ENCODE measurements at regions not wholly inside any gene's neighbourhood (a gene's known extent, or its start where the extent isn't known, plus 50 kb on each side); places are given as distances from the start of the nearest gene placed in this dataset.

- Histone ChIP-seq H3K36me3 (ENCODE audit: control insufficient read depth, insufficient read depth, low read length) (no peaks in the 10 kb centered on the region), H3K4me3 (replicated peaks in 1 of 4; ENCODE audit: control extremely low read depth in 1 of 4, insufficient read depth in 1 of 4, low read depth in 3 of 4, low read length in 4 of 4) (no peak overlapping the region), H3K27me3 (ENCODE audit: control insufficient read depth, insufficient read depth, low read length) (no peaks in the 10 kb centered on the region), H3K9me3 (ENCODE audit: control insufficient read depth, insufficient read depth, low read depth, low read length) (no peaks in the 10 kb centered on the region), H4K20me1 (ENCODE audit: control insufficient read depth, extremely low read depth, insufficient read depth, low read length) (no peaks in the 10 kb centered on the region), H3K4me2 (ENCODE audit: extremely low read depth, insufficient read depth, low read length) (no peak overlapping the region), H3K4me1 (ENCODE audit: control insufficient read depth, extremely low read depth, insufficient read depth, low read length) (no peaks in the 10 kb centered on the region), H3K79me2 (ENCODE audit: control insufficient read depth, insufficient read depth, low read length) (no peaks in the 10 kb centered on the region), H3K27ac (ENCODE audit: insufficient read depth, low read length) (no peak overlapping the region), H3K9ac (ENCODE audit: insufficient read depth, low read length) (no peak overlapping the region), H2AFZ (ENCODE audit: low read length) (no peak overlapping the region)
- DNase-seq (ENCODE audit: low read depth in 2 of 2), result no peak
- TF ChIP-seq CTCF (conservative IDR thresholded peaks at IDR 0.05 in 1 of 2, IDR thresholded peaks at IDR 0.05 in 1 of 2; ENCODE audit: low read depth in 1 of 2, low read length in 2 of 2) (no peak), EZH2 (IDR thresholded peaks at IDR 0.05; ENCODE audit: low read length, missing control alignments) (no peak)
Measured at GRCh38 chr16:74020095-74020670, 276.4 kb upstream of the PSMD7 start.

- no peak for TF ChIP-seq CTCF (conservative IDR thresholded peaks at IDR 0.05 in 1 of 2, IDR thresholded peaks at IDR 0.05 in 1 of 2; ENCODE audit: low read depth in 1 of 2, low read length in 2 of 2)
- no peak for TF ChIP-seq EZH2 (IDR thresholded peaks at IDR 0.05; ENCODE audit: low read length, missing control alignments)
- Histone ChIP-seq H3K4me1 (ENCODE audit: control insufficient read depth, extremely low read depth, insufficient read depth, low read length) (no peaks in the 10 kb centered on the region), H3K9ac (ENCODE audit: insufficient read depth, low read length) (no peak overlapping the region), H4K20me1 (ENCODE audit: control insufficient read depth, extremely low read depth, insufficient read depth, low read length) (no peaks in the 10 kb centered on the region), H3K36me3 (ENCODE audit: control insufficient read depth, insufficient read depth, low read length) (no peaks in the 10 kb centered on the region), H3K27me3 (ENCODE audit: control insufficient read depth, insufficient read depth, low read length) (no peaks in the 10 kb centered on the region), H3K79me2 (ENCODE audit: control insufficient read depth, insufficient read depth, low read length) (no peaks in the 10 kb centered on the region), H2AFZ (ENCODE audit: low read length) (no peak overlapping the region), H3K4me2 (ENCODE audit: extremely low read depth, insufficient read depth, low read length) (no peak overlapping the region), H3K9me3 (ENCODE audit: control insufficient read depth, insufficient read depth, low read depth, low read length) (no peaks in the 10 kb centered on the region), H3K27ac (ENCODE audit: insufficient read depth, low read length) (no peak overlapping the region), H3K4me3 (replicated peaks in 1 of 4; ENCODE audit: control extremely low read depth in 1 of 4, insufficient read depth in 1 of 4, low read depth in 3 of 4, low read length in 4 of 4) (no peak overlapping the region)
- no peak for DNase-seq (ENCODE audit: low read depth in 2 of 2)
Measured at GRCh38 chr16:74019612-74020011, 277.0 kb upstream of the PSMD7 start.

- Histone ChIP-seq H2AFZ (ENCODE audit: low read length) (no peak overlapping the region), H3K4me1 (ENCODE audit: control insufficient read depth, extremely low read depth, insufficient read depth, low read length) (no peaks in the 10 kb centered on the region), H3K36me3 (ENCODE audit: control insufficient read depth, insufficient read depth, low read length) (no peaks in the 10 kb centered on the region), H3K27ac (ENCODE audit: insufficient read depth, low read length) (no peak overlapping the region), H3K4me2 (ENCODE audit: extremely low read depth, insufficient read depth, low read length) (no peak overlapping the region), H4K20me1 (ENCODE audit: control insufficient read depth, extremely low read depth, insufficient read depth, low read length) (no peaks in the 10 kb centered on the region), H3K27me3 (ENCODE audit: control insufficient read depth, insufficient read depth, low read length) (no peaks in the 10 kb centered on the region), H3K9me3 (ENCODE audit: control insufficient read depth, insufficient read depth, low read depth, low read length) (no peaks in the 10 kb centered on the region), H3K79me2 (ENCODE audit: control insufficient read depth, insufficient read depth, low read length) (no peaks in the 10 kb centered on the region), H3K9ac (ENCODE audit: insufficient read depth, low read length) (no peak overlapping the region), H3K4me3 (replicated peaks in 1 of 4; ENCODE audit: control extremely low read depth in 1 of 4, insufficient read depth in 1 of 4, low read depth in 3 of 4, low read length in 4 of 4) (no peak overlapping the region)
- no peak for DNase-seq (ENCODE audit: low read depth in 2 of 2)
- TF ChIP-seq CTCF (conservative IDR thresholded peaks at IDR 0.05 in 1 of 2, IDR thresholded peaks at IDR 0.05 in 1 of 2; ENCODE audit: low read depth in 1 of 2, low read length in 2 of 2) (no peak), EZH2 (IDR thresholded peaks at IDR 0.05; ENCODE audit: low read length, missing control alignments) (no peak)
Measured at GRCh38 chr16:74015953-74016352, 280.7 kb upstream of the PSMD7 start.

Measured in fibroblast of lung (primary cell).